ENCODE measurements at regions not wholly inside any gene's neighbourhood (a gene's known extent, or its start where the extent isn't known, plus 50 kb on each side); places are given as distances from the start of the nearest gene placed in this dataset.

DNA sequence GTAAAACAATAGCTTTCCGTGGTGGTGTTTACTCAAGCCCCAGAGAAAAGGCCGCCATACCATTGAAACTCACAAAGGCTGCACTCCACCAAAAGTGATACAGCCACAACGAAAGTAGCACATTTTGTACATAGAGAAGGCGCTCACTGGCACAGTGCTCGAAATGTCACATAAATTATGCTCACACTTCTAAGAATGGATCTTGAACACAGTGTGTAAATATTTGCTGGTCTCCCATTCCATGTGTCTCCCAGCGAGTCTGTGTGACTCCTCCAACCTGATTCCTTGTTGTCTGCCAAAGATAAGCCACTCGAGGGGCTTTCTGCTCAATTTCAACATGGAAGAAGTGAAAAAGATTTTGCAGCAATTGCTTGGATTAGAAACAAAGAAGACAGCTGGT, 234.0 kb upstream of the VCX3A start:
- H3K27me3 ChIP-seq (replicated peaks in 2 of 5; ENCODE audit: control insufficient read depth in 4 of 5, insufficient read depth in 5 of 5, low read length in 4 of 5): no peaks in the 10 kb centered on the region
- H3K27ac ChIP-seq (ENCODE audit: insufficient read depth in 1 of 2, low read depth in 1 of 2, low read length in 2 of 2, poor library complexity in 1 of 2, severe bottlenecking in 2 of 2): no peak overlapping the region
- H3K4me1 ChIP-seq (ENCODE audit: control extremely low read depth in 1 of 4, control insufficient read depth in 4 of 4, insufficient read depth in 4 of 4, low read length in 3 of 4): no peaks in the 10 kb centered on the region
- no peaks in the 10 kb centered on the region for H3K36me3 ChIP-seq (ENCODE audit: control insufficient read depth in 4 of 4, insufficient read depth in 4 of 4, low read length in 3 of 4)
- 88% methylated on average over 5 of the region's 7 CpGs for WGBS (ENCODE audit: insufficient coverage)
- POLR2A ChIA-PET: no interaction called here
- DNase-seq: no peak
- H3K9me3 ChIP-seq (ENCODE audit: control extremely low read depth in 1 of 5, control insufficient read depth in 4 of 5, insufficient read depth in 2 of 5, low read depth in 1 of 5, low read length in 4 of 5): no peaks in the 10 kb centered on the region
- H3K4me3 ChIP-seq (ENCODE audit: control insufficient read depth in 1 of 7, extremely low read depth in 1 of 7, insufficient read depth in 4 of 7, low read depth in 2 of 7, low read length in 6 of 7): no peak overlapping the region
- CTCF ChIA-PET: no interaction called here

DNA sequence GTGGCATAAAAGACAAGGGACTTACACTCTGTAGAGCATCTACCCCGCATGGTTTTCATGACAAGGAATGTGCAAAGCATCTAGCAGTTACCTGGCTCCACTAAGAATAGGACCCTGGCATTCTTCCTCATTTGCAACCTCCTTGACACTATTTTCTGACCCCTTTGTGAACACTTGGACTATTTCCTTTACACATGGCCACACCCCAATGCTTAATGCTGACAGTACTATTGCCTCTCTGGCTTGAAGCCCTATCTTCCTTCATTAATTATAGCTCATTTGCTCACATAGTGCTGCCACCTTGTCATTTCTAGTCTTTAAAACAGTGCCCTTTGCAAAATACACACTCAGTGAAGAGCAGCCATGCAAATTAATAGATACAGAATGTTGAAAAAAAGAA, 226.3 kb upstream of the VCX3A start:
- Histone ChIP-seq H3K4me1 (ENCODE audit: control extremely low read depth in 1 of 4, control insufficient read depth in 4 of 4, insufficient read depth in 4 of 4, low read length in 3 of 4) (no peaks in the 10 kb centered on the region), H3K27ac (ENCODE audit: insufficient read depth in 1 of 2, low read depth in 1 of 2, low read length in 2 of 2, poor library complexity in 1 of 2, severe bottlenecking in 2 of 2) (no peak overlapping the region), H3K4me3 (ENCODE audit: control insufficient read depth in 1 of 7, extremely low read depth in 1 of 7, insufficient read depth in 4 of 7, low read depth in 2 of 7, low read length in 6 of 7) (no peak overlapping the region), H3K27me3 (replicated peaks in 2 of 5; ENCODE audit: control insufficient read depth in 4 of 5, insufficient read depth in 5 of 5, low read length in 4 of 5) (no peaks in the 10 kb centered on the region), H3K9me3 (ENCODE audit: control extremely low read depth in 1 of 5, control insufficient read depth in 4 of 5, insufficient read depth in 2 of 5, low read depth in 1 of 5, low read length in 4 of 5) (no peaks in the 10 kb centered on the region), H3K36me3 (ENCODE audit: control insufficient read depth in 4 of 4, insufficient read depth in 4 of 4, low read length in 3 of 4) (no peaks in the 10 kb centered on the region)
- CTCF ChIA-PET: no interaction called here
- POLR2A ChIA-PET: no interaction called here
- DNase-seq: no peak
- WGBS (ENCODE audit: insufficient coverage): 100% methylated on average over 1 of the region's 1 CpG

DNA sequence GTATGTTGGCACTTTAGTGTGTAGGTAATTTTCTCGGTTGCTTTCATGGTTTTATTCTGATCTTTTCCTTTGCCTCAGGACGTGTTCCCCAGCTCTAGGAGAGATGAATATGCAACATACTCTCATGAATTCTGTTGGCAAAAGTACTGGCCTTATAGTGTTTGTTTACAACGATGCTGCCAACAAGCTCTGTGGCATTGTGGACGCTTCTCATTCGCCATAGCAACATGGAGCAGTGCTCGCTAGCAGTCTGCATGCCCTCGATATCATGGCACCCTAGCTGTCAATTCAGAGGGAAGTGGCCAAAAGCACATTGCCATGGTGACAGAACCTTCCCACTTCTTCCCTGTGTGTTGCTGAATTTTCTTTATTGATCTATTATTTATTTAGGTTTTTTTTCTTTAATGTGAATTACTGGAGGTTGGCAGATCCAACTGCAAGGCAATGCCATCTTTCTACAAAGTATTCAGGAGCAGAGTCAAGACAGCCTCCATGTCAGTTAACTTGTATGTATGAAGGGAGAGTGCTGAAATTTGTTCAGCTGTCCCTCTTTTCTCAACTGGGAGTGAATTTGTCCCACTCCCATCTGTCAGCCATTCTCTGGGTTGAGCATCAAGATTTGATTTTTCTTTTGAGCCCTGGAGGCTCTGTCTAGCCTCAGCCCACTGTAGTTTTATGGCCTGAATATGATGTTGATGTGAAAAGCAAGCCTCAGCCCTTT, 224.9 kb upstream of the VCX3A start:
- ChIA-PET POLR2A (no interaction called here), CTCF (no interaction called here)
- no peaks in the 10 kb centered on the region for H3K4me1 ChIP-seq (ENCODE audit: control extremely low read depth in 1 of 4, control insufficient read depth in 4 of 4, insufficient read depth in 4 of 4, low read length in 3 of 4)
- H3K9me3 ChIP-seq (ENCODE audit: control extremely low read depth in 1 of 5, control insufficient read depth in 4 of 5, insufficient read depth in 2 of 5, low read depth in 1 of 5, low read length in 4 of 5): no peaks in the 10 kb centered on the region
- H3K4me3 ChIP-seq (ENCODE audit: control insufficient read depth in 1 of 7, extremely low read depth in 1 of 7, insufficient read depth in 4 of 7, low read depth in 2 of 7, low read length in 6 of 7): no peak overlapping the region
- H3K27ac ChIP-seq (ENCODE audit: insufficient read depth in 1 of 2, low read depth in 1 of 2, low read length in 2 of 2, poor library complexity in 1 of 2, severe bottlenecking in 2 of 2): no peak overlapping the region
- no peaks in the 10 kb centered on the region for H3K36me3 ChIP-seq (ENCODE audit: control insufficient read depth in 4 of 4, insufficient read depth in 4 of 4, low read length in 3 of 4)
- 92% methylated on average over 2 of the region's 7 CpGs for WGBS (ENCODE audit: insufficient coverage)
- H3K27me3 ChIP-seq (replicated peaks in 2 of 5; ENCODE audit: control insufficient read depth in 4 of 5, insufficient read depth in 5 of 5, low read length in 4 of 5): no peaks in the 10 kb centered on the region
- DNase-seq: no peak

DNA sequence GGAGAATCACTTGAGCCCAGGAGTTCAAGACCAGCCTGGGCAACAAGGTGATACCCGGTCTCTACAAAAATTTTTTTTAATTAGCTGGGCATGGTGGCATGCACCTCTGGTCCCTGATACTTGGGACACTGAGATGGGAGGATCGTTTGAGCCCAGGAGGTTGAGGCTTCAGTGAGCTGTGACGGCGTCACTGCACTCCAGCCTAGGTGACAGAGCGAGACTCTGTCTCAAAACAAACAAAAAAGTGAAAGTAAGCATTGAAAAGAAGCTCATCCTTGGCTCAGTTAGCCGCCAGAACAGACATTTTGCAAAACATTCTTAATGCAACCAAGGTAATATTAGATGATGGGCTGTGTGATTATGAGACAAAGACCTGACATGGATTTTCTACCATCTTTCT, 223.3 kb upstream of the VCX3A start:
- POLR2A ChIA-PET: no interaction called here
- Histone ChIP-seq H3K4me1 (ENCODE audit: control extremely low read depth in 1 of 4, control insufficient read depth in 4 of 4, insufficient read depth in 4 of 4, low read length in 3 of 4) (no peaks in the 10 kb centered on the region), H3K36me3 (ENCODE audit: control insufficient read depth in 4 of 4, insufficient read depth in 4 of 4, low read length in 3 of 4) (no peaks in the 10 kb centered on the region), H3K4me3 (ENCODE audit: control insufficient read depth in 1 of 7, extremely low read depth in 1 of 7, insufficient read depth in 4 of 7, low read depth in 2 of 7, low read length in 6 of 7) (no peak overlapping the region), H3K27ac (ENCODE audit: insufficient read depth in 1 of 2, low read depth in 1 of 2, low read length in 2 of 2, poor library complexity in 1 of 2, severe bottlenecking in 2 of 2) (no peak overlapping the region), H3K27me3 (replicated peaks in 2 of 5; ENCODE audit: control insufficient read depth in 4 of 5, insufficient read depth in 5 of 5, low read length in 4 of 5) (no peaks in the 10 kb centered on the region), H3K9me3 (ENCODE audit: control extremely low read depth in 1 of 5, control insufficient read depth in 4 of 5, insufficient read depth in 2 of 5, low read depth in 1 of 5, low read length in 4 of 5) (no peaks in the 10 kb centered on the region)
- CTCF ChIA-PET: no interaction called here
- 100% methylated on average over 5 of the region's 6 CpGs for WGBS (ENCODE audit: insufficient coverage)
- no peak for DNase-seq

DNA sequence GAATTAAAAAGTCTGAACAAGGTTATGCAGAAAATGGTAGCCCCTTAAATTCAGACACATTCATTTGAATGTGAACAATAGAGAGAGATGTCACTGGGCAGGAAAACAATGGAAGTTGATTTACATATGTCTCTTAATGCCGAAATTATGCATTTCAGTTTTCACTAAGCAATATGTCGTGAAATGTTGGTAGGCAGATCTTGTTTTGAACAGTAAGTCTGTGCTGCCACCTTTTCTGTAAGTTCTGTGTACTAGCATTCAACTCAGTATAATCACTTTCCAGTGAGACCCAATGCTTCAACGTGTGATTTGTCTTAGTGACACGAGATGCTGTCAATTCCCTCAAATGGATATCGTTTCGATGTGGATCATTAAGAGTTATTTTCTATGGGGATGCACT, 222.7 kb upstream of the VCX3A start:
- Histone ChIP-seq H3K36me3 (ENCODE audit: control insufficient read depth in 4 of 4, insufficient read depth in 4 of 4, low read length in 3 of 4) (no peaks in the 10 kb centered on the region), H3K27me3 (replicated peaks in 2 of 5; ENCODE audit: control insufficient read depth in 4 of 5, insufficient read depth in 5 of 5, low read length in 4 of 5) (no peaks in the 10 kb centered on the region), H3K27ac (ENCODE audit: insufficient read depth in 1 of 2, low read depth in 1 of 2, low read length in 2 of 2, poor library complexity in 1 of 2, severe bottlenecking in 2 of 2) (no peak overlapping the region), H3K9me3 (ENCODE audit: control extremely low read depth in 1 of 5, control insufficient read depth in 4 of 5, insufficient read depth in 2 of 5, low read depth in 1 of 5, low read length in 4 of 5) (no peaks in the 10 kb centered on the region), H3K4me3 (ENCODE audit: control insufficient read depth in 1 of 7, extremely low read depth in 1 of 7, insufficient read depth in 4 of 7, low read depth in 2 of 7, low read length in 6 of 7) (no peak overlapping the region), H3K4me1 (ENCODE audit: control extremely low read depth in 1 of 4, control insufficient read depth in 4 of 4, insufficient read depth in 4 of 4, low read length in 3 of 4) (no peaks in the 10 kb centered on the region)
- CTCF ChIA-PET: no interaction called here
- POLR2A ChIA-PET: no interaction called here
- no peak for DNase-seq
- WGBS (ENCODE audit: insufficient coverage): 89% methylated on average over 4 of the region's 6 CpGs

DNA sequence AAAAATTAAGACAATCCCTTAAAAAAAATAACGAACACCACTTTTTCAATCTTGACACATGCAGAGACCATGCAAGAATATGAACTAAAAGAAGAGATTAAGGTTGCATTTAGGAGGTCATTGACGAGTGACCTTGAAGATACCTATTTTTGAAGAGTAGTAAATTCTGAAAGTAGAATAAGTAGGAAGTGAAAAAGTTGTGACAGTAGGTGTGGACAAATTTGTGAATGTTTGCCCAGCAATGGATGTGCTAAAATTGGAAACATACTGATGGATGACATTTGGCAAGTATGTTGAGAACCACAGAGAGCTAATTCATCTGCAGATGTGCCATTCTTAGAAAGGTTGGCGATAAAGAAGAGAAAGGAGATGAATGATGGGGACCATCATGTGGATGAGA, 213.7 kb upstream of the VCX3A start:
- CTCF ChIA-PET: no interaction called here
- no peak for DNase-seq
- Histone ChIP-seq H3K9me3 (ENCODE audit: control extremely low read depth in 1 of 5, control insufficient read depth in 4 of 5, insufficient read depth in 2 of 5, low read depth in 1 of 5, low read length in 4 of 5) (no peaks in the 10 kb centered on the region), H3K27ac (ENCODE audit: insufficient read depth in 1 of 2, low read depth in 1 of 2, low read length in 2 of 2, poor library complexity in 1 of 2, severe bottlenecking in 2 of 2) (no peak overlapping the region), H3K4me1 (ENCODE audit: control extremely low read depth in 1 of 4, control insufficient read depth in 4 of 4, insufficient read depth in 4 of 4, low read length in 3 of 4) (no peaks in the 10 kb centered on the region), H3K27me3 (replicated peaks in 2 of 5; ENCODE audit: control insufficient read depth in 4 of 5, insufficient read depth in 5 of 5, low read length in 4 of 5) (no peaks in the 10 kb centered on the region), H3K36me3 (ENCODE audit: control insufficient read depth in 4 of 4, insufficient read depth in 4 of 4, low read length in 3 of 4) (no peaks in the 10 kb centered on the region), H3K4me3 (ENCODE audit: control insufficient read depth in 1 of 7, extremely low read depth in 1 of 7, insufficient read depth in 4 of 7, low read depth in 2 of 7, low read length in 6 of 7) (no peak overlapping the region)
- WGBS (ENCODE audit: insufficient coverage): 100% methylated on average over 2 of the region's 3 CpGs
- POLR2A ChIA-PET: no interaction called here

DNA sequence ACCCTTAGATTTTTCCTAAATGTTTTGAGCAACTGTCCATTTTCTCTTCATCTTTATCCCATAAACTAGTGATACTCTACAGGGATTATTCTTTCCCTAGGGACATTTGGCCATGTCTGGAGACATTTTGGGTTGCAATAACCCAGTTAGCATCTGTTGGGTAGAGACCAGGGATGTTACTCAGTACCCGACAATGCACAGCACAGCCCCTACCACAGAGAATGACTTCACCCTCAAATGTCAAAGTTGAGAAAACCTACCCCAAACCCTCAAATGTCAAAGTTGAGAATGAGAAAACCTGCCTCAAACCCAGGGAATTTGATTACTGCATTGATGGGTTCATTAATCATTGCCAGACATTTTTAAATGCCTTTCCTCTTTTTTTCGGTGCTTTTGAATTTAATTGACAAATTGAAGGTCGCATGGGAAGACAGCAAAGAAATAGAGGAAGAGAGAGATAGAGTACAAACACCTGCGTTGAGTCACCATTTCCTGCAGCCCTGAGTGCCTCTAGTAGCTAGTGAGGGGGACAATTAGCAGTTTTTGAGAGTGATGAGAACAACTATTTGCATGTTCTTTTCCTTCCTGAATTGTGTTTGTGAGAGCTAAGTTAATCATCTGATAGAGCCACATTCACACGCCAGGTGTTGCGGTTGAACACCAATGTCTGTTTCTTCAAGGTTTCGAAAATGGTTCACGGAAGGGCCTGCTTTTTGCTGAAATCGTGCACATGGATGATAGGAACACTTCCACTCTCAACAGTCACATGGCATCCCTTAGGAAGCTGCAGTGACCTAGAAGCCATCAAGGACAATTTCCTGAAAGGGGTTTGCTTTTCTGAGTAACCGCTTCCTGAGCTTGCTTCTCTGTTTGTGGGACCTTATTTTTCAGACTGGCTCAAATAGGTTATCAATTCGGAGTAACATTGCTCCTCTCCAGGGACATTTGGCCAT, 203.9 kb upstream of the VCX3A start:
- H3K36me3 ChIP-seq (ENCODE audit: control insufficient read depth in 4 of 4, insufficient read depth in 4 of 4, low read length in 3 of 4): no peaks in the 10 kb centered on the region
- ChIA-PET CTCF (no interaction called here), POLR2A (no interaction called here)
- no peak overlapping the region for H3K4me3 ChIP-seq (ENCODE audit: control insufficient read depth in 1 of 7, extremely low read depth in 1 of 7, insufficient read depth in 4 of 7, low read depth in 2 of 7, low read length in 6 of 7)
- H3K27me3 ChIP-seq (replicated peaks in 2 of 5; ENCODE audit: control insufficient read depth in 4 of 5, insufficient read depth in 5 of 5, low read length in 4 of 5): no peaks in the 10 kb centered on the region
- peak in 1 of 3 donors; percentile 22 for DNase-seq
- no peaks in the 10 kb centered on the region for H3K9me3 ChIP-seq (ENCODE audit: control extremely low read depth in 1 of 5, control insufficient read depth in 4 of 5, insufficient read depth in 2 of 5, low read depth in 1 of 5, low read length in 4 of 5)
- no peaks in the 10 kb centered on the region for H3K4me1 ChIP-seq (ENCODE audit: control extremely low read depth in 1 of 4, control insufficient read depth in 4 of 4, insufficient read depth in 4 of 4, low read length in 3 of 4)
- WGBS (ENCODE audit: insufficient coverage): 82% methylated on average over 9 of the region's 11 CpGs
- no peak overlapping the region for H3K27ac ChIP-seq (ENCODE audit: insufficient read depth in 1 of 2, low read depth in 1 of 2, low read length in 2 of 2, poor library complexity in 1 of 2, severe bottlenecking in 2 of 2)
